Activated CD4-positive, alpha-beta memory T cell treated with anti-CD3 and anti-CD28 coated beads for 36 hours (primary cell): ENCODE measurements at regions not wholly inside any gene's neighbourhood (a gene's known extent, or its start where the extent isn't known, plus 50 kb on each side); places are given as distances from the start of the nearest gene placed in this dataset.
"Not testable (repeated sequence)": the region's sequence is repeated elsewhere in the genome, so short reads cannot be mapped to it uniquely, and the experiment has no call there.

Source experiments
- CTCF ChIA-PET: fragments of 350-600 bp; sonication (Branson Sonifier 250); formaldehyde crosslinking; loops from one replicate; lab custom pipeline; 2021; ENCODE audit warnings: antibody characterized with exemption, inconsistent platforms; lab: Charles Lee
- POLR2A ChIA-PET: fragments of 350-600 bp; sonication (Branson Sonifier 250); formaldehyde crosslinking; loops from one replicate; lab custom pipeline; 2021; ENCODE audit warnings: antibody characterized with exemption; lab: Charles Lee
- DNase-seq: peaks from one replicate; pipeline ENCODE4 v3.0.0-alpha.2; 2020
- H3K27ac Mint-ChIP-seq: one replicate; pipeline ENCODE4 v1.8.0; 2021; ENCODE audit warnings: mixed read lengths
- H3K27me3 Mint-ChIP-seq: one replicate; pipeline ENCODE4 v1.8.0; 2021; ENCODE audit warnings: mixed read lengths
- H3K36me3 Mint-ChIP-seq: one replicate; pipeline ENCODE4 v1.8.0; 2021; ENCODE audit warnings: mixed read lengths
- H3K4me1 Mint-ChIP-seq: one replicate; pipeline ENCODE4 v1.8.0; 2021; ENCODE audit warnings: low read depth, mixed read lengths
- H3K4me3 Mint-ChIP-seq: one replicate; pipeline ENCODE4 v1.8.0; 2021; ENCODE audit warnings: mild to moderate bottlenecking, mixed read lengths
- H3K9me3 Mint-ChIP-seq: one replicate; pipeline ENCODE4 v1.8.0; 2021; ENCODE audit warnings: mixed read lengths
- intact Hi-C: fragments of 100-400 bp; cut with micrococcal nuclease; formaldehyde crosslinking; loops from one replicate; pipeline ENCODE4 v1.15.1; 2023

GRCh38 chr12:46652692-46653091, 173.1 kb downstream of the SLC38A4 start:
- intact Hi-C loops, result no loop called here
- Mint-ChIP-seq H3K27me3 (no peaks in the 10 kb centered on the region), H3K36me3 (no peaks in the 10 kb centered on the region), H3K9me3 (peaks cover 5% of the 10 kb centered on the region), H3K4me3 (no peak overlapping the region), H3K27ac (no peak overlapping the region), H3K4me1 (no peaks in the 10 kb centered on the region)
- CTCF ChIA-PET, result no interaction called here
- POLR2A ChIA-PET, result no interaction called here
- DNase-seq, result no peak

DNA sequence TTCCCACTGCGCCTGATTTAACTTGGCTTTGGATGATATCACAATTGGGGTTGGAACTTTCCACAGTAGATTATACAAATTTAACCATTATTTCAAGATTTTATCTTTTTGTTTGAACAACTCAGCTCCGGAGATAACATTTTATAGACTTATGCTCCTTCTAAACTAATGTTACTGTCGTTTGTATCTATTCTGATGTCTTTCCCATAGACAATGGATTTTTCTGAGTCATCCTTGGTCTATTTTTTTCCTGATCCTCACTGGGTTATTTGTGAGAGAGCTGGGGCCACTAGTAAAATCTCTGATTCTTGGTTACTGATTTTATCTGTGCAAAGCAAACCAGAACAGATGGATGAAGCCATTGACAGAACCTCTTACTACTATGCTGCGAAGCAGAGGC, 175.1 kb downstream of the SLC38A4 start:
- Mint-ChIP-seq H3K27ac (no peak overlapping the region), H3K36me3 (no peaks in the 10 kb centered on the region), H3K27me3 (no peaks in the 10 kb centered on the region), H3K4me3 (no peak overlapping the region), H3K4me1 (no peaks in the 10 kb centered on the region), H3K9me3 (peaks cover 11% of the 10 kb centered on the region)
- DNase-seq, result no peak
- POLR2A ChIA-PET, result no interaction called here
- CTCF ChIA-PET, result no interaction called here
- intact Hi-C loops, result no loop called here

DNA sequence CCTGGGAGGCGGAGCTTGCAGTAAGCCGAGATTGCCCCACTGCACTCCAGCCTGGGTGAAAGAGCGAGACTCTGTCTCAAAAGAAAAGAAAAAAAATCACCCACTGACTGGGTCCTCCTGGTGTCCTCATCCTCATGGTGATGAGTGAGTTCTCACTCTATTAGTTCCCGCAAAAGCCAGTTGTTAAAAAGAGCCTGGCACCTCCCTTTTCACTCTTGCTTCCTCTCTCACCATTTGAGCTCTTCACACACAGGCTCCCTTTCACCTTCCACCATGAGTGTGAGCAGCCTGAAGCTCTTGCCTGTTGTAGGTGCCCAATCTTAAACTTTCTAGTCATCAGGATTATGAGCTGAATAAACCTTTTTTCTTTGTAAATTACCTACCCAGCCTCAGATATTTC, 176.4 kb downstream of the SLC38A4 start:
- H3K9me3 Mint-ChIP-seq, result peaks cover 11% of the 10 kb centered on the region
- no peaks in the 10 kb centered on the region for H3K36me3 Mint-ChIP-seq
- H3K27me3 Mint-ChIP-seq, result no peaks in the 10 kb centered on the region
- ChIA-PET CTCF (no interaction called here), POLR2A (no interaction called here)
- intact Hi-C loops, result no loop called here
- no peak for DNase-seq
- no peak overlapping the region for H3K27ac Mint-ChIP-seq
- H3K4me3 Mint-ChIP-seq, result no peak overlapping the region
- H3K4me1 Mint-ChIP-seq, result no peaks in the 10 kb centered on the region

GRCh38 chr12:46647034-46647433, 178.8 kb downstream of the SLC38A4 start:
- ChIA-PET CTCF (no interaction called here), POLR2A (no interaction called here)
- H3K27ac Mint-ChIP-seq, result no peak overlapping the region
- no peaks in the 10 kb centered on the region for H3K4me1 Mint-ChIP-seq
- no peaks in the 10 kb centered on the region for H3K27me3 Mint-ChIP-seq
- H3K4me3 Mint-ChIP-seq, result no peak overlapping the region
- peaks cover 25% of the 10 kb centered on the region for H3K9me3 Mint-ChIP-seq
- no peaks in the 10 kb centered on the region for H3K36me3 Mint-ChIP-seq
- intact Hi-C loops, result no loop called here
- DNase-seq, result no peak

GRCh38 chr12:46641649-46642048, 184.1 kb downstream of the SLC38A4 start:
- peaks cover 47% of the 10 kb centered on the region for H3K9me3 Mint-ChIP-seq
- H3K36me3 Mint-ChIP-seq, result peaks cover 23% of the 10 kb centered on the region
- POLR2A ChIA-PET, DNase-seq, H3K27ac Mint-ChIP-seq, H3K27me3 Mint-ChIP-seq, H3K4me1 Mint-ChIP-seq, H3K4me3 Mint-ChIP-seq, intact Hi-C loops: not testable (repeated sequence)
- CTCF ChIA-PET, result interaction anchor here (1.0 kb wide), 1 partner anchor 16 kb away, joined by 4 read pairs; no protein-coding TSS in a partner anchor

DNA sequence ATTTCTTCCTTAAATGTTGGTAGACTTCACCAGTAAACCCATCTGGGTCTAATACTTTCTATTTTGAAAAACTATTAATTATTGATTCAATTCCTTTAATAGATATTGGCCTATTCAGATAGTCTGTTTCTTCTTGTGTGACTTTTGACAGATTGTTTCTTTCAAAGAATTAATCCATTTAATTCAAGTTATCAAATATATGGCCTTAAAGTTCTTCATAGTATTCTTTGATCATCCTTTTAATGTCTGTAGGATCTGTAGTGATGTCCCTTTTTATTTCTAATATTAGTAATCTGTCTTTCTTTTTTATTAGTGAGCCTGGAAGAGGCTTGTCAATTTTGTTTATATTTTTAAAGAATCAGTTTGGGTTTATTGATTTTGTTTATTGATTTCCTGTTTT, 190.0 kb downstream of the SLC38A4 start:
- peaks cover 22% of the 10 kb centered on the region for H3K36me3 Mint-ChIP-seq
- no peak overlapping the region for H3K4me3 Mint-ChIP-seq
- H3K27ac Mint-ChIP-seq, result no peak overlapping the region
- no peak for DNase-seq
- CTCF ChIA-PET, result no interaction called here
- intact Hi-C loops, result no loop called here
- peaks cover 37% of the 10 kb centered on the region for H3K9me3 Mint-ChIP-seq
- no peaks in the 10 kb centered on the region for H3K27me3 Mint-ChIP-seq
- peaks cover 4% of the 10 kb centered on the region for H3K4me1 Mint-ChIP-seq
- POLR2A ChIA-PET, result no interaction called here

DNA sequence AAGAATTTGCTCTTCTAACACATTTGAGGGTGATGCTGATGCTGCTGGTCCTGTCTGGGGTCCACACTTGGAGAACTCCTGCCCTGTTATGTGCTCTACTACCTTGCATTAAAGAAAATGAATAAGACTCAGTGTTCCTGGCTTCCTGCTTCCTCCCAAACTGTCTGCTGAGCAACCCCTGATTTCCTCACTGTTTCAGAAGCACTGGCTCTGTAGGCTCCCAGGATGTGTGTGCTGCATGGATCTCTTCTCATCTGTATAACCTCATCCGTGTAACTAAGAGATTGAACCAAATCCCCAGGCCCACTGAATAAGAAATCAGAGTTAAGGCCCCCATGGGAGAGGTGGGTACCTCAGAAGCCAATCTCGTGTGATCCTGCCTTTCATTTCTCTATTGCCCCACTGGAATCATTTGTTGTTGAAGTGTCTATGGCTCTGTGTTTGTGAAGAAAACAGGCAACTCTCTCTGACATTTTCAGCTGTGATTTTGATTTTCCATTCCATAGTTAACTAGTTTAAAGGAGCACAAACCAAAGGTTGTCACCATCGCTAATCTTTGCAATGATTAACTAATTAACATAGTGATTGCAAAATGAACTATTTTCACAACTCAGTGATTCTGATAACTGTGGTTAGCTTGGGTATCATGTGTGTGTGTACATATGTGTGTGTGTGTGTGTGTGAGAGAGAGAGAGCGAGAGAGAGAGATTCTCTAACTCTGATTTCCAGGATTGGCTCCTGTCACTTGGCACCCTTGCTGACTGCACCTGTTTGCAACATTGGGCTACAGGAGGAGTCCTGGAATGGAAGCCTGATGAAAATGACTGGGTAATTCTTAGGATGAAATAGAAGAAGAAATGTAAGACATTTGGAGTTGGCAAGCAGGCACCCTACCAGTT, 196.2 kb downstream of the SLC38A4 start:
- ChIA-PET POLR2A (no interaction called here), CTCF (no interaction called here)
- no peak overlapping the region for H3K4me3 Mint-ChIP-seq
- peaks cover 5% of the 10 kb centered on the region for H3K9me3 Mint-ChIP-seq
- no peak for DNase-seq
- intact Hi-C loops, result no loop called here
- no peak overlapping the region for H3K27ac Mint-ChIP-seq
- H3K36me3 Mint-ChIP-seq, result no peaks in the 10 kb centered on the region
- peaks cover 4% of the 10 kb centered on the region for H3K4me1 Mint-ChIP-seq
- no peaks in the 10 kb centered on the region for H3K27me3 Mint-ChIP-seq

GRCh38 chr12:46628176-46628575, 197.6 kb downstream of the SLC38A4 start:
- H3K36me3 Mint-ChIP-seq, result no peaks in the 10 kb centered on the region
- H3K9me3 Mint-ChIP-seq, result no peaks in the 10 kb centered on the region
- DNase-seq, result no peak
- no peaks in the 10 kb centered on the region for H3K27me3 Mint-ChIP-seq
- H3K4me1 Mint-ChIP-seq, result peaks cover 4% of the 10 kb centered on the region
- ChIA-PET CTCF (no interaction called here), POLR2A (no interaction called here)
- intact Hi-C loops, result no loop called here
- no peak overlapping the region for H3K4me3 Mint-ChIP-seq
- no peak overlapping the region for H3K27ac Mint-ChIP-seq

GRCh38 chr12:46627686-46628085, 198.1 kb downstream of the SLC38A4 start:
- no peaks in the 10 kb centered on the region for H3K36me3 Mint-ChIP-seq
- no peaks in the 10 kb centered on the region for H3K27me3 Mint-ChIP-seq
- peaks cover 4% of the 10 kb centered on the region for H3K4me1 Mint-ChIP-seq
- intact Hi-C loops, result no loop called here
- no peak overlapping the region for H3K4me3 Mint-ChIP-seq
- H3K27ac Mint-ChIP-seq, result no peak overlapping the region
- ChIA-PET CTCF (no interaction called here), POLR2A (no interaction called here)
- H3K9me3 Mint-ChIP-seq, result no peaks in the 10 kb centered on the region
- DNase-seq, result no peak

DNA sequence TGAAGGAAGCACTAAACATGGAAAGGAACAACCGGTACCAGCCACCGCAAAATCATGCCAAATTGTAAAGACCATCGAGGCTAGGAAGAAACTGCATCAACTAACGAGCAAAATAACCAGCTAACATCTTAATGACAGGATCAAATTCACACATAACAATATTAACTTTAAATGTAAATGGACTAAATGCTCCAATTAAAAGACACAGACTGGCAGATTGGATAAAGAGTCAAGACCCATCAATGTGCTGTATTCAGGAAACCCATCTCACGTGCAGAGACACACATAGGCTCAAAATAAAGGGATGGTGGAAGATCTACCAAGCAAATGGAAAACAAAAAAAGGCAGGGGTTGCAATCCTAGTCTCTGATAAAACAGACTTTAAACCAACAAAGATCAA, 206.3 kb downstream of the SLC38A4 start:
- CTCF ChIA-PET, POLR2A ChIA-PET, H3K4me1 Mint-ChIP-seq, H3K27ac Mint-ChIP-seq, H3K4me3 Mint-ChIP-seq, DNase-seq, intact Hi-C loops, H3K27me3 Mint-ChIP-seq, H3K36me3 Mint-ChIP-seq: not testable (repeated sequence)
- peaks cover 24% of the 10 kb centered on the region for H3K9me3 Mint-ChIP-seq

GRCh38 chr12:46617737-46618136, 208.1 kb downstream of the SLC38A4 start:
- H3K36me3 Mint-ChIP-seq, H3K4me1 Mint-ChIP-seq, H3K27me3 Mint-ChIP-seq, H3K4me3 Mint-ChIP-seq, CTCF ChIA-PET, POLR2A ChIA-PET, H3K27ac Mint-ChIP-seq, intact Hi-C loops, DNase-seq: not testable (repeated sequence)
- H3K9me3 Mint-ChIP-seq, result peaks cover 24% of the 10 kb centered on the region

GRCh38 chr12:46617167-46617566, 208.6 kb downstream of the SLC38A4 start:
- intact Hi-C loops, result no loop called here
- Mint-ChIP-seq H3K4me3 (no peak overlapping the region), H3K27ac (no peak overlapping the region), H3K27me3 (no peaks in the 10 kb centered on the region), H3K9me3 (peaks cover 21% of the 10 kb centered on the region), H3K4me1 (no peaks in the 10 kb centered on the region), H3K36me3 (peaks cover 8% of the 10 kb centered on the region)
- ChIA-PET CTCF (no interaction called here), POLR2A (no interaction called here)
- DNase-seq, result no peak

GRCh38 chr12:46610754-46611153, 215.0 kb downstream of the SLC38A4 start:
- intact Hi-C loops, result no loop called here
- ChIA-PET CTCF (no interaction called here), POLR2A (no interaction called here)
- H3K4me1 Mint-ChIP-seq, result peaks cover 25% of the 10 kb centered on the region
- no peak overlapping the region for H3K4me3 Mint-ChIP-seq
- H3K27me3 Mint-ChIP-seq, result no peaks in the 10 kb centered on the region
- H3K36me3 Mint-ChIP-seq, result peaks cover 9% of the 10 kb centered on the region
- no peak overlapping the region for H3K27ac Mint-ChIP-seq
- H3K9me3 Mint-ChIP-seq, result peaks cover 12% of the 10 kb centered on the region
- no peak for DNase-seq
